ENCODE measurements at regions not wholly inside any gene's neighbourhood (a gene's known extent, or its start where the extent isn't known, plus 50 kb on each side); places are given as distances from the start of the nearest gene placed in this dataset.

GRCh38 chr4:129561886-129562671 lies 466.1 kb downstream of the C4orf33 start:
- Histone ChIP-seq H3K36me3 (no peaks in the 10 kb centered on the region), H3K27ac (no peak overlapping the region), H3K9me3 (no peaks in the 10 kb centered on the region), H3K4me1 (no peaks in the 10 kb centered on the region), H3K4me3 (no peak overlapping the region), H3K27me3 (ENCODE audit: low read depth) (no peaks in the 10 kb centered on the region)
- TF ChIP-seq CTCF (IDR thresholded peaks at IDR 0.05), result no peak
- intact Hi-C loops (cut with DNase I), result no loop called here
- DNase-seq, result no peak
- no peak for ATAC-seq

- no peaks in the 10 kb centered on the region for H3K36me3 ChIP-seq
- DNase-seq (no peak), ATAC-seq (no peak)
- no peaks in the 10 kb centered on the region for H3K9me3 ChIP-seq
- no peak overlapping the region for H3K4me3 ChIP-seq
- no peak for TF ChIP-seq CTCF (IDR thresholded peaks at IDR 0.05)
- no peak overlapping the region for H3K27ac ChIP-seq
- H3K4me1 ChIP-seq, result no peaks in the 10 kb centered on the region
- intact Hi-C loops (cut with DNase I), result no loop called here
- H3K27me3 ChIP-seq (ENCODE audit: low read depth), result no peaks in the 10 kb centered on the region
These were observed 469.3 kb downstream of the C4orf33 start for GRCh38 chr4:129565214-129565613.

- Histone ChIP-seq H3K4me3 (no peak overlapping the region), H3K4me1 (no peaks in the 10 kb centered on the region), H3K9me3 (no peaks in the 10 kb centered on the region), H3K27me3 (ENCODE audit: low read depth) (no peaks in the 10 kb centered on the region), H3K36me3 (no peaks in the 10 kb centered on the region), H3K27ac (no peak overlapping the region)
- ATAC-seq, result no peak
- DNase-seq, result no peak
- no peak for TF ChIP-seq CTCF (IDR thresholded peaks at IDR 0.05)
- intact Hi-C loops (cut with DNase I), result no loop called here
These were observed 474.4 kb downstream of the C4orf33 start for GRCh38 chr4:129570326-129570725.

GRCh38 chr4:129578336-129578735 lies 482.4 kb downstream of the C4orf33 start:
- ATAC-seq, result no peak
- H3K4me3 ChIP-seq, result no peak overlapping the region
- H3K27me3 ChIP-seq (ENCODE audit: low read depth), result no peaks in the 10 kb centered on the region
- no peaks in the 10 kb centered on the region for H3K36me3 ChIP-seq
- TF ChIP-seq CTCF (IDR thresholded peaks at IDR 0.05), result no peak
- no peaks in the 10 kb centered on the region for H3K9me3 ChIP-seq
- no peaks in the 10 kb centered on the region for H3K4me1 ChIP-seq
- DNase-seq, result no peak
- H3K27ac ChIP-seq, result no peak overlapping the region
- intact Hi-C loops (cut with DNase I), result no loop called here

- Histone ChIP-seq H3K27me3 (ENCODE audit: low read depth) (no peaks in the 10 kb centered on the region), H3K36me3 (no peaks in the 10 kb centered on the region), H3K4me1 (no peaks in the 10 kb centered on the region), H3K27ac (no peak overlapping the region), H3K4me3 (no peak overlapping the region), H3K9me3 (no peaks in the 10 kb centered on the region)
- intact Hi-C loops (cut with DNase I), result no loop called here
- no peak for TF ChIP-seq CTCF (IDR thresholded peaks at IDR 0.05)
- DNase-seq (no peak), ATAC-seq (peak in 1 of 2 donors; percentile 48)
These were observed 485.4 kb downstream of the C4orf33 start for GRCh38 chr4:129581305-129581704.

Data from lower lobe of right lung (tissue), 2 donors.